CD14-positive monocyte (primary cell): ENCODE measurements at regions not wholly inside any gene's neighbourhood (a gene's known extent, or its start where the extent isn't known, plus 50 kb on each side); places are given as distances from the start of the nearest gene placed in this dataset.

Source experiments
- DNase-seq, 3 donors: peaks; one replicate each; pipeline ENCODE4 v3.0.0-alpha.2; 2011 to 2022
- H2AFZ ChIP-seq: 2 replicates; pipeline ENCODE4 v1.6.0; 2012; ENCODE audit warnings: mild to moderate bottlenecking, low read depth, low read length, inconsistent platforms; ENCODE audit not compliant: insufficient read depth, poor library complexity, severe bottlenecking
- H3K27ac ChIP-seq, 2 donors: 1 replicate in 1 of 2; 2 replicates in 1 of 2; pipeline ENCODE4 v1.5.1; 2012 to 2013; ENCODE audit warnings: low read length in 2 of 2, control low read depth in 1 of 2, inconsistent platforms in 1 of 2, low read depth in 1 of 2, mild to moderate bottlenecking in 1 of 2
- H3K27me3 ChIP-seq, 2 donors: one replicate each; pipeline versions ENCODE4 v1.6.0 to v1.6.1; 2011 to 2013; ENCODE audit warnings: low read length in 2 of 2; ENCODE audit not compliant: control insufficient read depth in 2 of 2, insufficient read depth in 2 of 2
- H3K36me3 ChIP-seq, 2 donors: replicated peaks in 1 of 2; 1 replicate in 1 of 2; 2 replicates in 1 of 2; pipeline versions ENCODE4 v1.5.1 to v1.6.1; 2012 to 2013; ENCODE audit warnings: low read length in 2 of 2, control low read depth in 1 of 2, inconsistent platforms in 1 of 2, mild to moderate bottlenecking in 1 of 2; ENCODE audit not compliant: insufficient read depth in 2 of 2, control insufficient read depth in 1 of 2
- H3K4me1 ChIP-seq, 2 donors: 1 replicate in 1 of 2; 2 replicates in 1 of 2; pipeline versions ENCODE4 v1.5.1 to v1.6.1; 2012 to 2013; ENCODE audit warnings: low read length in 2 of 2, control low read depth in 1 of 2, inconsistent platforms in 1 of 2, mild to moderate bottlenecking in 1 of 2, moderate library complexity in 1 of 2; ENCODE audit not compliant: insufficient read depth in 2 of 2, control insufficient read depth in 1 of 2
- H3K4me2 ChIP-seq: replicated peaks from 2 replicates; pipeline ENCODE3; 2012; ENCODE audit warnings: low read length, moderate library complexity, mild to moderate bottlenecking; ENCODE audit not compliant: poor library complexity, severe bottlenecking; ENCODE audit errors: extremely low read depth
- H3K4me3 ChIP-seq, 3 experiments: fragments of 200-600 bp in 1 of 3; sonication (generic) in 1 of 3; replicated peaks in 1 of 3; 1 replicate in 2 of 3; 2 replicates in 1 of 3; pipeline ENCODE4 v1.5.1; 2011 to 2013; ENCODE audit warnings: low read length in 3 of 3, mild to moderate bottlenecking in 3 of 3, control low read depth in 2 of 3, low read depth in 2 of 3, inconsistent platforms in 1 of 3, moderate library complexity in 1 of 3
- H3K79me2 ChIP-seq: 2 replicates; pipeline ENCODE4 v1.6.0; 2012; ENCODE audit warnings: mild to moderate bottlenecking, control low read depth, inconsistent platforms, low read length, moderate library complexity; ENCODE audit not compliant: insufficient read depth
- H3K9ac ChIP-seq: 2 replicates; pipeline ENCODE4 v1.6.0; 2017; ENCODE audit warnings: low read length, mild to moderate bottlenecking; ENCODE audit not compliant: insufficient read depth, poor library complexity, severe bottlenecking
- H3K9me3 ChIP-seq, 2 donors: replicated peaks in 1 of 2; 1 replicate in 1 of 2; 2 replicates in 1 of 2; pipeline versions ENCODE4 v1.5.1 to v1.6.1; 2012 to 2013; ENCODE audit warnings: low read length in 2 of 2, control low read depth in 1 of 2; ENCODE audit not compliant: control insufficient read depth in 1 of 2, insufficient read depth in 1 of 2
- H4K20me1 ChIP-seq: 2 replicates; pipeline ENCODE4 v1.6.0; 2012; ENCODE audit warnings: mild to moderate bottlenecking, low read length, control low read depth, moderate library complexity; ENCODE audit not compliant: insufficient read depth
- H3K27ac Mint-ChIP-seq, 7 donors: one replicate each; pipeline ENCODE4 v1.8.0; 2020; ENCODE audit warnings: mild to moderate bottlenecking in 7 of 7, mixed read lengths in 7 of 7, moderate library complexity in 6 of 7, inconsistent platforms in 2 of 7
- H3K27me3 Mint-ChIP-seq, 3 donors: one replicate each; pipeline ENCODE4 v1.8.0; 2021 to 2022; ENCODE audit warnings: low read depth in 3 of 3, mild to moderate bottlenecking in 3 of 3, mixed read lengths in 3 of 3, moderate library complexity in 3 of 3, inconsistent platforms in 1 of 3
- H3K36me3 Mint-ChIP-seq, 2 donors: one replicate each; pipeline ENCODE4 v1.8.0; 2020; ENCODE audit warnings: mixed read lengths in 2 of 2, inconsistent platforms in 1 of 2, mild to moderate bottlenecking in 1 of 2
- H3K4me1 Mint-ChIP-seq: one replicate; pipeline ENCODE4 v1.8.0; 2020; ENCODE audit warnings: mild to moderate bottlenecking, mixed read lengths
- H3K4me3 Mint-ChIP-seq, 2 donors: one replicate each; pipeline ENCODE4 v1.8.0; 2020; ENCODE audit warnings: mild to moderate bottlenecking in 2 of 2, mixed read lengths in 2 of 2, moderate library complexity in 1 of 2
- H3K9me3 Mint-ChIP-seq, 7 donors: one replicate each; pipeline ENCODE4 v1.8.0; 2020 to 2022; ENCODE audit warnings: mixed read lengths in 7 of 7, mild to moderate bottlenecking in 6 of 7, moderate library complexity in 6 of 7, inconsistent platforms in 2 of 7
- CTCF ChIP-seq: fragments of 200-600 bp; IDR thresholded peaks from one replicate; pipeline ENCODE4 v1.8.0; 2022; ENCODE audit warnings: antibody characterized with exemption, mild to moderate bottlenecking
- WGBS: methylation state at CpG from one replicate; pipeline ENCODE4 v1.1.5; 2013; ENCODE audit warnings: missing lambda C conversion rate; ENCODE audit not compliant: insufficient coverage; 5-methylcytosine and 5-hydroxymethylcytosine counted together
- intact Hi-C, 2 donors: fragments of 100-400 bp; cut with micrococcal nuclease; formaldehyde crosslinking; loops; one replicate each; pipeline versions ENCODE4 v1.15.0 to v1.15.1; 2023

GRCh38 chr3:83842511-83842910 lies 1116.3 kb upstream of the CADM2 start:
- Mint-ChIP-seq H3K4me3 (no peak overlapping the region), H3K36me3 (no peaks in the 10 kb centered on the region), H3K4me1 (no peaks in the 10 kb centered on the region), H3K9me3 (peaks cover 0 to 7% (median 2%) of the 10 kb centered on the region in 7 donors), H3K27ac (no peak overlapping the region), H3K27me3 (peaks cover 0 to 1% (median 0%) of the 10 kb centered on the region in 3 donors)
- Histone ChIP-seq H3K79me2 (no peaks in the 10 kb centered on the region), H3K9me3 (no peaks in the 10 kb centered on the region), H3K4me3 (no peak overlapping the region), H3K27me3 (no peaks in the 10 kb centered on the region), H3K36me3 (no peaks in the 10 kb centered on the region), H3K4me1 (no peaks in the 10 kb centered on the region), H4K20me1 (no peaks in the 10 kb centered on the region), H2AFZ (no peak overlapping the region), H3K27ac (no peak overlapping the region), H3K4me2 (no peak overlapping the region), H3K9ac (no peak overlapping the region)
- no CpG with 5 or more reads among the region's 1 CpG for WGBS
- no peak for DNase-seq
- no peak for TF ChIP-seq CTCF
- intact Hi-C loops = no loop called here

GRCh38 chr3:83843716-83844115 lies 1115.1 kb upstream of the CADM2 start:
- H3K9me3 Mint-ChIP-seq = peaks cover 0 to 7% (median 2%) of the 10 kb centered on the region in 7 donors
- no peaks in the 10 kb centered on the region for H4K20me1 ChIP-seq
- H3K4me3 ChIP-seq = no peak overlapping the region
- H3K9ac ChIP-seq = no peak overlapping the region
- 0% methylated on average over 1 of the region's 2 CpGs for WGBS
- DNase-seq = no peak
- no peak overlapping the region for H3K27ac Mint-ChIP-seq
- no peaks in the 10 kb centered on the region for H3K4me1 Mint-ChIP-seq
- H2AFZ ChIP-seq = no peak overlapping the region
- intact Hi-C loops = no loop called here
- no peak for TF ChIP-seq CTCF
- H3K4me3 Mint-ChIP-seq = no peak overlapping the region
- no peaks in the 10 kb centered on the region for H3K27me3 ChIP-seq
- H3K4me1 ChIP-seq = no peaks in the 10 kb centered on the region
- peaks cover 0 to 1% (median 0%) of the 10 kb centered on the region in 3 donors for H3K27me3 Mint-ChIP-seq
- H3K36me3 Mint-ChIP-seq = no peaks in the 10 kb centered on the region
- no peak overlapping the region for H3K27ac ChIP-seq
- no peaks in the 10 kb centered on the region for H3K9me3 ChIP-seq
- H3K36me3 ChIP-seq = no peaks in the 10 kb centered on the region
- H3K4me2 ChIP-seq = no peak overlapping the region
- no peaks in the 10 kb centered on the region for H3K79me2 ChIP-seq
